ENCODE measurements at regions not wholly inside any gene's neighbourhood (a gene's known extent, or its start where the extent isn't known, plus 50 kb on each side); places are given as distances from the start of the nearest gene placed in this dataset.

DNA sequence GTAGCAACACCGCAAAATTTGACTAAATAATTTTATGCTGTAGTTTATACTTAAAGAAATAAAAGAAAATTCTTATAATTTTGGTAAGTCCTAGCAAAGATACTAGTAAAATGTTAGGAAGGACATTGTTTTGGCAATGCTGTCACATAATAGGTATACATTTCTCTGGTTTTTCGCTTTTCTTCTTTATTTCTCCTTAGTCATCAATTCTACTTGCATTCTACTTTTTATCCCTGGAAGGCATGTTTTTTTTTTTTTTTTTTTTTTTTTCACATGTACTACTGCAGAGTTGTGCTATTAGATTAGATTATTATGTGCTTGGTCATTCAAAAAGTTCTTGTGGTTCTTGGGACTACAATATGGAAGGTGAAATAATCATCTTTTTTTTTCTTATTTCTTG lies 1421.2 kb downstream of the SI start:
- H2AK5ac ChIP-seq (ENCODE audit: insufficient read length, low read length) = no peak overlapping the region
- Mint-ChIP-seq H3K9me3 (peaks cover 2% of the 10 kb centered on the region in 2 experiments; a peak in 2 of 5 replicates), H3K4me1 (no peaks in the 10 kb centered on the region), H3K4me3 (no peak overlapping the region), H3K27ac (no peak overlapping the region), H3K36me3 (ENCODE audit: insufficient read depth in 1 of 3, low read depth in 3 of 3) (no peaks in the 10 kb centered on the region), H3K27me3 (ENCODE audit: low read depth) (no peaks in the 10 kb centered on the region)
- H2AFZ ChIP-seq (ENCODE audit: low read length) = no peak overlapping the region
- H3K79me2 ChIP-seq (ENCODE audit: insufficient read depth, low read length) = no peaks in the 10 kb centered on the region
- H3K56ac ChIP-seq (ENCODE audit: insufficient read length, low read depth, low read length) = no peak overlapping the region
- H3K27ac ChIP-seq (ENCODE audit: insufficient read length, low read depth, low read length) = no peak overlapping the region
- H3K4me1 ChIP-seq (ENCODE audit: insufficient read depth, low read length) = no peaks in the 10 kb centered on the region
- no peak for DNase-seq
- no peak overlapping the region for H3K23ac ChIP-seq (ENCODE audit: insufficient read length, low read depth, low read length)
- H3K14ac ChIP-seq (ENCODE audit: insufficient read depth, low read length) = no peak overlapping the region
- no peaks in the 10 kb centered on the region for H3K23me2 ChIP-seq (ENCODE audit: insufficient read length, low read depth, low read length, poor library complexity, severe bottlenecking)
- no peak overlapping the region for H2BK15ac ChIP-seq (ENCODE audit: low read depth, low read length)
- TF ChIP-seq CTCF (conservative IDR thresholded peaks at IDR 0.05) = no peak
- no peak overlapping the region for H2BK120ac ChIP-seq (ENCODE audit: low read depth, low read length, poor library complexity, severe bottlenecking)
- H4K5ac ChIP-seq (ENCODE audit: insufficient read length, low read depth, low read length) = no peak overlapping the region
- no peaks in the 10 kb centered on the region for H3K79me1 ChIP-seq (ENCODE audit: insufficient read depth, low read depth, low read length, poor library complexity, severe bottlenecking)
- H4K8ac ChIP-seq (replicated peaks; ENCODE audit: insufficient read length, low read depth, low read length) = no peak overlapping the region
- no peak overlapping the region for H3K4ac ChIP-seq (ENCODE audit: low read depth, low read length)
- H3K27me3 ChIP-seq (ENCODE audit: insufficient read depth, low read length) = no peaks in the 10 kb centered on the region
- no peaks in the 10 kb centered on the region for H4K20me1 ChIP-seq (ENCODE audit: control insufficient read depth, insufficient read depth, insufficient read length)
- WGBS (ENCODE audit: extremely low coverage, insufficient read length, low lambda C conversion rate) = no CpG with 5 or more reads among the region's 2 CpGs
- no peak overlapping the region for H2BK5ac ChIP-seq (ENCODE audit: insufficient read length, low read length)
- no peak overlapping the region for H3K18ac ChIP-seq (ENCODE audit: insufficient read length, low read depth, low read length)
- no peak overlapping the region for H2BK20ac ChIP-seq (ENCODE audit: low read depth, low read length, poor library complexity, severe bottlenecking)
- no peak overlapping the region for H2BK12ac ChIP-seq (ENCODE audit: insufficient read length, low read depth, low read length)
- no peak overlapping the region for H3K9ac ChIP-seq (ENCODE audit: extremely low read depth, insufficient read length, low read length)
- no peak overlapping the region for H3T11ph ChIP-seq (ENCODE audit: low read length)
- no peaks in the 10 kb centered on the region for H3K9me3 ChIP-seq (ENCODE audit: control insufficient read depth, low read depth, low read length)
- no peak overlapping the region for H4K91ac ChIP-seq (ENCODE audit: insufficient read length, low read depth, low read length)
- no peak overlapping the region for H3K4me2 ChIP-seq (ENCODE audit: insufficient read depth, insufficient read length, low read length)
